Heart left ventricle (tissue), 16 donors: ENCODE measurements at regions not wholly inside any gene's neighbourhood (a gene's known extent, or its start where the extent isn't known, plus 50 kb on each side); places are given as distances from the start of the nearest gene placed in this dataset.

ENCODE experiments used
- ATAC-seq, 4 donors: fragments of 200-7000 bp; cut with Tn5 transposase; one replicate each; pipeline ENCODE4 v1.9.1; 2020 to 2022; ENCODE audit warnings: moderate library complexity in 4 of 4, mild to moderate bottlenecking in 3 of 4, moderate number of reproducible peaks in 1 of 4
- DNase-seq, 5 donors: peaks; one replicate each; pipeline ENCODE4 v3.0.0-alpha.2; 2020
- H3K27ac ChIP-seq, 12 donors: fragments of 200-600 bp; sonication (generic) in 4 of 12; one replicate each; pipeline versions ENCODE4 v1.5.0 to v1.8.0; 2016 to 2022; ENCODE audit warnings: mild to moderate bottlenecking in 2 of 12
- H3K27me3 ChIP-seq, 9 donors: fragments of 200-600 bp; sonication (generic) in 2 of 9; one replicate each; pipeline versions ENCODE4 v1.5.1 to v1.8.0; 2016 to 2022; ENCODE audit warnings: mild to moderate bottlenecking in 3 of 9
- H3K36me3 ChIP-seq, 9 donors: fragments of 200-600 bp; sonication (generic) in 2 of 9; one replicate each; pipeline versions ENCODE4 v1.5.0 to v1.8.0; 2018 to 2022; ENCODE audit warnings: mild to moderate bottlenecking in 2 of 9
- H3K4me1 ChIP-seq, 12 donors: fragments of 200-600 bp; sonication (generic) in 4 of 12; one replicate each; pipeline versions ENCODE4 v1.5.0 to v1.8.0; 2016 to 2022; ENCODE audit warnings: mild to moderate bottlenecking in 3 of 12
- H3K4me3 ChIP-seq, 12 donors: fragments of 200-600 bp; sonication (generic) in 4 of 12; one replicate each; pipeline versions ENCODE4 v1.5.0 to v1.8.0; 2017 to 2022; ENCODE audit warnings: mild to moderate bottlenecking in 9 of 12, moderate library complexity in 4 of 12
- H3K9me3 ChIP-seq, 12 donors: fragments of 200-600 bp; sonication (generic) in 4 of 12; one replicate each; pipeline versions ENCODE4 v1.5.0 to v1.8.0; 2016 to 2022; ENCODE audit warnings: mild to moderate bottlenecking in 1 of 12
- CTCF ChIP-seq, 12 donors: fragments of 200-600 bp; sonication (generic) in 4 of 12; IDR thresholded peaks; one replicate each; pipeline versions ENCODE4 v1.5.0 to v1.8.0; 2018 to 2022; ENCODE audit warnings: antibody characterized with exemption in 12 of 12, mild to moderate bottlenecking in 5 of 12
- POLR2A ChIP-seq, 2 donors: fragments of 450-650 bp; IDR thresholded peaks; one replicate each; pipeline ENCODE4 v1.6.1; 2017; ENCODE audit warnings: antibody characterized with exemption in 2 of 2, mild to moderate bottlenecking in 2 of 2, moderate library complexity in 2 of 2
- WGBS, 4 donors: extraction: QIAGEN DNeasy Blood & Tissue Kit in 2 of 4; methylation state at CpG; one replicate each; pipeline versions ENCODE4 v1.1.5 to v1.1.7; 2013 to 2018; 5-methylcytosine and 5-hydroxymethylcytosine counted together
- intact Hi-C, 10 donors: fragments of 100-400 bp; cut with DNase I; formaldehyde crosslinking; loops; one replicate each; pipeline versions ENCODE4 v1.11.1 to v1.14.2; 2022
- donor health status: ischemic (EF 13 %, LVEDD 7.1; RV severe dilation, severe dysfunction).
- donor health status: healthy with polysubstance abuse.
- donor health status: DM: no; HTN: yes; CAD: no.
- donor health status: DM: no; HTN: no; CAD: no.
- donor health status: ischemic (EF 25% LVEDD 6.9; RV normal size, moderate dysfunction).
- donor health status: ischemic (EF 25% LVEDD 5.7; RV mildly dilated, moderate dysfunction).
- donor health status: healthy.
- donor health status: DM: yes; HTN: yes; CAD: no.
- donor health status: ischemic (EF 35%, LVEDD 5.7; RV mildly dilated, moderate dysfunction).
- donor health status: nonischemic (EF 11% LVEDD 7.7; RV severe dilation, severe dysfunction).
- donor health status: DM: yes; HTN: yes; CAD: no.
- donor health status: PGD.
- donor health status: ischemic (EF 29% LVEDD 5.4; RV normal size, mild dysfunction).
- donor health status: nonischemic (EF 23%, LVEDD 6.1; RV moderate dilation, normal function).

GRCh38 chr16:89040861-89041570 lies 52.6 kb upstream of the ACSF3 start:
- Histone ChIP-seq H3K27ac (no peak overlapping the region), H3K9me3 (no peaks in the 10 kb centered on the region), H3K4me1 (no peaks in the 10 kb centered on the region), H3K4me3 (no peak overlapping the region), H3K27me3 (peaks cover 5 to 86% (median 21%) of the 10 kb centered on the region in 9 donors), H3K36me3 (no peaks in the 10 kb centered on the region)
- WGBS, 4 donors = 72 to 79% (median 78%) methylated on average over 22 to 25 of the region's 25 CpGs
- TF ChIP-seq POLR2A (IDR thresholded peaks at IDR 0.05) = no peak
- TF ChIP-seq CTCF (IDR thresholded peaks at IDR 0.05) = no peak
- ATAC-seq (no peak), DNase-seq (peak in 3 of 5 donors; percentile 10 to 41 (median 23))
- intact Hi-C loops = loop anchor here in 1 of 10 donors (10.0 kb wide), 1 partner anchor 64 kb away; no protein-coding TSS in a partner anchor

- peak in 3 of 5 donors; percentile 16 to 40 (median 25) for DNase-seq
- no peak for ATAC-seq
- intact Hi-C loops = loop anchor here in 1 of 10 donors (10.0 kb wide), 1 partner anchor 63 kb away; no protein-coding TSS in a partner anchor
- Histone ChIP-seq H3K27me3 (peaks cover 7 to 85% (median 21%) of the 10 kb centered on the region in 9 donors), H3K4me3 (no peak overlapping the region), H3K27ac (no peak overlapping the region), H3K4me1 (no peaks in the 10 kb centered on the region), H3K9me3 (no peaks in the 10 kb centered on the region), H3K36me3 (no peaks in the 10 kb centered on the region)
- TF ChIP-seq POLR2A (IDR thresholded peaks at IDR 0.05) = no peak
- TF ChIP-seq CTCF (IDR thresholded peaks at IDR 0.05) = no peak
- WGBS, 4 donors = 82 to 87% (median 83%) methylated on average over 28 to 42 of the region's 42 CpGs
These were observed 51.8 kb upstream of the ACSF3 start for GRCh38 chr16:89041571-89042481.

GRCh38 chr16:89042711-89043551 lies 50.7 kb upstream of the ACSF3 start:
- no peak for ATAC-seq
- intact Hi-C loops = loop anchor here in 1 of 10 donors (10.0 kb wide), 1 partner anchor 62 kb away; no protein-coding TSS in a partner anchor
- H3K4me3 ChIP-seq = no peak overlapping the region
- no peaks in the 10 kb centered on the region for H3K36me3 ChIP-seq
- 80 to 85% (median 81%) methylated on average over 24 to 32 of the region's 32 CpGs for WGBS, 4 donors
- H3K4me1 ChIP-seq = no peaks in the 10 kb centered on the region
- no peak for TF ChIP-seq POLR2A (IDR thresholded peaks at IDR 0.05)
- TF ChIP-seq CTCF (IDR thresholded peaks at IDR 0.05) = no peak
- peaks cover 8 to 85% (median 21%) of the 10 kb centered on the region in 9 donors for H3K27me3 ChIP-seq
- H3K9me3 ChIP-seq = no peaks in the 10 kb centered on the region
- H3K27ac ChIP-seq = no peak overlapping the region
- DNase-seq = peak in 3 of 5 donors; percentile 14 to 45 (median 16)
